ENCODE measurements at regions not wholly inside any gene's neighbourhood (a gene's known extent, or its start where the extent isn't known, plus 50 kb on each side); places are given as distances from the start of the nearest gene placed in this dataset.

DNA sequence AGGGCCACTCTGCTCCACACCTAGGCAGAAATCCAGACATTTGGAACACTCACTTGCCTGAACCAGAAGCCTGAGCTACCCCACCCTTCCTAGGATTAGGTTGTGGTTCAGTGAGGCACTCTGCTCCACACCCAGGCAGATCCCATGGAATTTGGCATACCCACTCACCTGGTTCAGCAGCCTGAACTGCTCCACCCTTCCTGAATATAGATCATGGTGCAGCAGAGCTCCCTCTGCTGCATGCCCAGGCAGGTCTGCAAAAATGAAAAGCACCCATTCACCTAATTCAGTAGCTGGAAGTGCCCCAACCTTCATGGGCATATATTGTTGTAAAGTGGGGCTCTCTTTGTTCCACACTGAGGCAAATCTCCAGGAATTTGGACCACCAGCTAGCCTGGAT lies 185.1 kb upstream of the CNTNAP5 start:
- Mint-ChIP-seq H3K4me1 (peaks cover 2% of the 10 kb centered on the region; the same call in 1 of the 3 replicates), H3K9me3 (peaks cover 34% of the 10 kb centered on the region), H3K36me3 (ENCODE audit: low read depth) (peaks cover 18% of the 10 kb centered on the region), H3K27me3 (ENCODE audit: insufficient read depth, low read depth, poor library complexity) (peaks cover 3% of the 10 kb centered on the region), H3K4me3 (no peak overlapping the region), H3K27ac (no peak overlapping the region)
- Histone ChIP-seq H3K4me2 (no peak overlapping the region), H3K79me2 (replicated peaks; ENCODE audit: insufficient read depth) (no peaks in the 10 kb centered on the region), H4K20me1 (replicated peaks; ENCODE audit: insufficient read depth) (no peaks in the 10 kb centered on the region), H3K9me2 (ENCODE audit: insufficient read depth) (no peaks in the 10 kb centered on the region; the same call in 1 of the 2 replicates), H3K4me3 (no peak overlapping the region), H3K4me1 (ENCODE audit: insufficient read depth) (no peaks in the 10 kb centered on the region), H3K27ac (ENCODE audit: low read depth) (no peak overlapping the region), H3K36me3 (ENCODE audit: insufficient read depth) (no peaks in the 10 kb centered on the region), H3F3A (replicated peaks; ENCODE audit: low read depth) (no peaks in the 10 kb centered on the region), H3K27me3 (ENCODE audit: insufficient read depth) (no peaks in the 10 kb centered on the region), H2AFZ (no peak overlapping the region)
- no peak for DNase-seq (ENCODE audit: low spot score)
- ATAC-seq: no peak
- TF ChIP-seq EZH2 (IDR thresholded peaks at IDR 0.05; ENCODE audit: low read depth, unreplicated experiment): no peak
- TF ChIP-seq, protein P1, sequence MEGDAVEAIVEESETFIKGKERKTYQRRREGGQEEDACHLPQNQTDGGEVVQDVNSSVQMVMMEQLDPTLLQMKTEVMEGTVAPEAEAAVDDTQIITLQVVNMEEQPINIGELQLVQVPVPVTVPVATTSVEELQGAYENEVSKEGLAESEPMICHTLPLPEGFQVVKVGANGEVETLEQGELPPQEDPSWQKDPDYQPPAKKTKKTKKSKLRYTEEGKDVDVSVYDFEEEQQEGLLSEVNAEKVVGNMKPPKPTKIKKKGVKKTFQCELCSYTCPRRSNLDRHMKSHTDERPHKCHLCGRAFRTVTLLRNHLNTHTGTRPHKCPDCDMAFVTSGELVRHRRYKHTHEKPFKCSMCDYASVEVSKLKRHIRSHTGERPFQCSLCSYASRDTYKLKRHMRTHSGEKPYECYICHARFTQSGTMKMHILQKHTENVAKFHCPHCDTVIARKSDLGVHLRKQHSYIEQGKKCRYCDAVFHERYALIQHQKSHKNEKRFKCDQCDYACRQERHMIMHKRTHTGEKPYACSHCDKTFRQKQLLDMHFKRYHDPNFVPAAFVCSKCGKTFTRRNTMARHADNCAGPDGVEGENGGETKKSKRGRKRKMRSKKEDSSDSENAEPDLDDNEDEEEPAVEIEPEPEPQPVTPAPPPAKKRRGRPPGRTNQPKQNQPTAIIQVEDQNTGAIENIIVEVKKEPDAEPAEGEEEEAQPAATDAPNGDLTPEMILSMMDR (conservative IDR thresholded peaks at IDR 0.05; ENCODE audit: low read depth in 2 of 2): peak in 1 of 2 experiments; percentile 16; a peak in 1 of 4 replicates

DNA sequence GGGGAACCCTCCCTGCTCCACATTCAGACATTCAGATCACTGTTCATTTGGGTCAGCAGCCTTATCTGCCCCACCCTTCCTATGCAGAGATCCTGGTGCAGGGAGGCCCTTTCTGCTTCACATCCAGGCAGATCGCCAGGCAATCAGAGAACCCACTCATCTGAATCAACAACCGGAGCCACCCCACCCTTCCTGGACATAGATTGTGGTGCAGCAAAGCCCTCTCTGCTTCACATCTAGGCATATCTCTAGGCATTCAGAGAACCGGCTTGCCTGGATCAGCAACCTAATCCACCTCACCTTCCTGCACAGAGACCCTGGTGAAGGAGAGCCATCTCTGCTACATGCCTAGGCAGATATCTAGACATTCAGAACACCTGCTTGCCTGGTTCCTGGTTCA lies 184.5 kb upstream of the CNTNAP5 start:
- Histone ChIP-seq H2AFZ (no peak overlapping the region), H3K4me2 (no peak overlapping the region), H3K27ac (ENCODE audit: low read depth) (no peak overlapping the region), H3K4me1 (ENCODE audit: insufficient read depth) (no peaks in the 10 kb centered on the region), H3K9me2 (ENCODE audit: insufficient read depth) (no peaks in the 10 kb centered on the region; the same call in 1 of the 2 replicates), H3K79me2 (replicated peaks; ENCODE audit: insufficient read depth) (no peaks in the 10 kb centered on the region), H4K20me1 (replicated peaks; ENCODE audit: insufficient read depth) (no peaks in the 10 kb centered on the region), H3F3A (replicated peaks; ENCODE audit: low read depth) (no peaks in the 10 kb centered on the region), H3K27me3 (ENCODE audit: insufficient read depth) (no peaks in the 10 kb centered on the region), H3K4me3 (no peak overlapping the region), H3K36me3 (ENCODE audit: insufficient read depth) (no peaks in the 10 kb centered on the region)
- Mint-ChIP-seq H3K4me1 (peaks cover 2% of the 10 kb centered on the region; the same call in 1 of the 3 replicates), H3K36me3 (ENCODE audit: low read depth) (peaks cover 18% of the 10 kb centered on the region), H3K27me3 (ENCODE audit: insufficient read depth, low read depth, poor library complexity) (peaks cover 3% of the 10 kb centered on the region), H3K4me3 (no peak overlapping the region), H3K27ac (no peak overlapping the region), H3K9me3 (peaks cover 34% of the 10 kb centered on the region)
- no peak for DNase-seq (ENCODE audit: low spot score)
- no peak for ATAC-seq
- TF ChIP-seq, protein P2, sequence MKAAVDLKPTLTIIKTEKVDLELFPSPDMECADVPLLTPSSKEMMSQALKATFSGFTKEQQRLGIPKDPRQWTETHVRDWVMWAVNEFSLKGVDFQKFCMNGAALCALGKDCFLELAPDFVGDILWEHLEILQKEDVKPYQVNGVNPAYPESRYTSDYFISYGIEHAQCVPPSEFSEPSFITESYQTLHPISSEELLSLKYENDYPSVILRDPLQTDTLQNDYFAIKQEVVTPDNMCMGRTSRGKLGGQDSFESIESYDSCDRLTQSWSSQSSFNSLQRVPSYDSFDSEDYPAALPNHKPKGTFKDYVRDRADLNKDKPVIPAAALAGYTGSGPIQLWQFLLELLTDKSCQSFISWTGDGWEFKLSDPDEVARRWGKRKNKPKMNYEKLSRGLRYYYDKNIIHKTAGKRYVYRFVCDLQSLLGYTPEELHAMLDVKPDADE (IDR thresholded peaks at IDR 0.05): no peak
- TF ChIP-seq NANOG (IDR thresholded peaks at IDR 0.05; ENCODE audit: borderline replicate concordance) (no peak), ZNF114 (CRISPR knock-in tag; IDR thresholded peaks at IDR 0.05) (no peak), POLR2AphosphoS5 (IDR thresholded peaks at IDR 0.05; ENCODE audit: low read depth) (no peak), EZH2 (IDR thresholded peaks at IDR 0.05; ENCODE audit: low read depth, unreplicated experiment) (no peak), JUNB (IDR thresholded peaks at IDR 0.05; ENCODE audit: unreplicated experiment) (no peak), STAT1 (IDR thresholded peaks at IDR 0.05; ENCODE audit: unreplicated experiment) (no peak)
- TF ChIP-seq, protein P3, sequence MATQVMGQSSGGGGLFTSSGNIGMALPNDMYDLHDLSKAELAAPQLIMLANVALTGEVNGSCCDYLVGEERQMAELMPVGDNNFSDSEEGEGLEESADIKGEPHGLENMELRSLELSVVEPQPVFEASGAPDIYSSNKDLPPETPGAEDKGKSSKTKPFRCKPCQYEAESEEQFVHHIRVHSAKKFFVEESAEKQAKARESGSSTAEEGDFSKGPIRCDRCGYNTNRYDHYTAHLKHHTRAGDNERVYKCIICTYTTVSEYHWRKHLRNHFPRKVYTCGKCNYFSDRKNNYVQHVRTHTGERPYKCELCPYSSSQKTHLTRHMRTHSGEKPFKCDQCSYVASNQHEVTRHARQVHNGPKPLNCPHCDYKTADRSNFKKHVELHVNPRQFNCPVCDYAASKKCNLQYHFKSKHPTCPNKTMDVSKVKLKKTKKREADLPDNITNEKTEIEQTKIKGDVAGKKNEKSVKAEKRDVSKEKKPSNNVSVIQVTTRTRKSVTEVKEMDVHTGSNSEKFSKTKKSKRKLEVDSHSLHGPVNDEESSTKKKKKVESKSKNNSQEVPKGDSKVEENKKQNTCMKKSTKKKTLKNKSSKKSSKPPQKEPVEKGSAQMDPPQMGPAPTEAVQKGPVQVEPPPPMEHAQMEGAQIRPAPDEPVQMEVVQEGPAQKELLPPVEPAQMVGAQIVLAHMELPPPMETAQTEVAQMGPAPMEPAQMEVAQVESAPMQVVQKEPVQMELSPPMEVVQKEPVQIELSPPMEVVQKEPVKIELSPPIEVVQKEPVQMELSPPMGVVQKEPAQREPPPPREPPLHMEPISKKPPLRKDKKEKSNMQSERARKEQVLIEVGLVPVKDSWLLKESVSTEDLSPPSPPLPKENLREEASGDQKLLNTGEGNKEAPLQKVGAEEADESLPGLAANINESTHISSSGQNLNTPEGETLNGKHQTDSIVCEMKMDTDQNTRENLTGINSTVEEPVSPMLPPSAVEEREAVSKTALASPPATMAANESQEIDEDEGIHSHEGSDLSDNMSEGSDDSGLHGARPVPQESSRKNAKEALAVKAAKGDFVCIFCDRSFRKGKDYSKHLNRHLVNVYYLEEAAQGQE (IDR thresholded peaks at IDR 0.05; ENCODE audit: unreplicated experiment): no peak
- TF ChIP-seq, protein P4, sequence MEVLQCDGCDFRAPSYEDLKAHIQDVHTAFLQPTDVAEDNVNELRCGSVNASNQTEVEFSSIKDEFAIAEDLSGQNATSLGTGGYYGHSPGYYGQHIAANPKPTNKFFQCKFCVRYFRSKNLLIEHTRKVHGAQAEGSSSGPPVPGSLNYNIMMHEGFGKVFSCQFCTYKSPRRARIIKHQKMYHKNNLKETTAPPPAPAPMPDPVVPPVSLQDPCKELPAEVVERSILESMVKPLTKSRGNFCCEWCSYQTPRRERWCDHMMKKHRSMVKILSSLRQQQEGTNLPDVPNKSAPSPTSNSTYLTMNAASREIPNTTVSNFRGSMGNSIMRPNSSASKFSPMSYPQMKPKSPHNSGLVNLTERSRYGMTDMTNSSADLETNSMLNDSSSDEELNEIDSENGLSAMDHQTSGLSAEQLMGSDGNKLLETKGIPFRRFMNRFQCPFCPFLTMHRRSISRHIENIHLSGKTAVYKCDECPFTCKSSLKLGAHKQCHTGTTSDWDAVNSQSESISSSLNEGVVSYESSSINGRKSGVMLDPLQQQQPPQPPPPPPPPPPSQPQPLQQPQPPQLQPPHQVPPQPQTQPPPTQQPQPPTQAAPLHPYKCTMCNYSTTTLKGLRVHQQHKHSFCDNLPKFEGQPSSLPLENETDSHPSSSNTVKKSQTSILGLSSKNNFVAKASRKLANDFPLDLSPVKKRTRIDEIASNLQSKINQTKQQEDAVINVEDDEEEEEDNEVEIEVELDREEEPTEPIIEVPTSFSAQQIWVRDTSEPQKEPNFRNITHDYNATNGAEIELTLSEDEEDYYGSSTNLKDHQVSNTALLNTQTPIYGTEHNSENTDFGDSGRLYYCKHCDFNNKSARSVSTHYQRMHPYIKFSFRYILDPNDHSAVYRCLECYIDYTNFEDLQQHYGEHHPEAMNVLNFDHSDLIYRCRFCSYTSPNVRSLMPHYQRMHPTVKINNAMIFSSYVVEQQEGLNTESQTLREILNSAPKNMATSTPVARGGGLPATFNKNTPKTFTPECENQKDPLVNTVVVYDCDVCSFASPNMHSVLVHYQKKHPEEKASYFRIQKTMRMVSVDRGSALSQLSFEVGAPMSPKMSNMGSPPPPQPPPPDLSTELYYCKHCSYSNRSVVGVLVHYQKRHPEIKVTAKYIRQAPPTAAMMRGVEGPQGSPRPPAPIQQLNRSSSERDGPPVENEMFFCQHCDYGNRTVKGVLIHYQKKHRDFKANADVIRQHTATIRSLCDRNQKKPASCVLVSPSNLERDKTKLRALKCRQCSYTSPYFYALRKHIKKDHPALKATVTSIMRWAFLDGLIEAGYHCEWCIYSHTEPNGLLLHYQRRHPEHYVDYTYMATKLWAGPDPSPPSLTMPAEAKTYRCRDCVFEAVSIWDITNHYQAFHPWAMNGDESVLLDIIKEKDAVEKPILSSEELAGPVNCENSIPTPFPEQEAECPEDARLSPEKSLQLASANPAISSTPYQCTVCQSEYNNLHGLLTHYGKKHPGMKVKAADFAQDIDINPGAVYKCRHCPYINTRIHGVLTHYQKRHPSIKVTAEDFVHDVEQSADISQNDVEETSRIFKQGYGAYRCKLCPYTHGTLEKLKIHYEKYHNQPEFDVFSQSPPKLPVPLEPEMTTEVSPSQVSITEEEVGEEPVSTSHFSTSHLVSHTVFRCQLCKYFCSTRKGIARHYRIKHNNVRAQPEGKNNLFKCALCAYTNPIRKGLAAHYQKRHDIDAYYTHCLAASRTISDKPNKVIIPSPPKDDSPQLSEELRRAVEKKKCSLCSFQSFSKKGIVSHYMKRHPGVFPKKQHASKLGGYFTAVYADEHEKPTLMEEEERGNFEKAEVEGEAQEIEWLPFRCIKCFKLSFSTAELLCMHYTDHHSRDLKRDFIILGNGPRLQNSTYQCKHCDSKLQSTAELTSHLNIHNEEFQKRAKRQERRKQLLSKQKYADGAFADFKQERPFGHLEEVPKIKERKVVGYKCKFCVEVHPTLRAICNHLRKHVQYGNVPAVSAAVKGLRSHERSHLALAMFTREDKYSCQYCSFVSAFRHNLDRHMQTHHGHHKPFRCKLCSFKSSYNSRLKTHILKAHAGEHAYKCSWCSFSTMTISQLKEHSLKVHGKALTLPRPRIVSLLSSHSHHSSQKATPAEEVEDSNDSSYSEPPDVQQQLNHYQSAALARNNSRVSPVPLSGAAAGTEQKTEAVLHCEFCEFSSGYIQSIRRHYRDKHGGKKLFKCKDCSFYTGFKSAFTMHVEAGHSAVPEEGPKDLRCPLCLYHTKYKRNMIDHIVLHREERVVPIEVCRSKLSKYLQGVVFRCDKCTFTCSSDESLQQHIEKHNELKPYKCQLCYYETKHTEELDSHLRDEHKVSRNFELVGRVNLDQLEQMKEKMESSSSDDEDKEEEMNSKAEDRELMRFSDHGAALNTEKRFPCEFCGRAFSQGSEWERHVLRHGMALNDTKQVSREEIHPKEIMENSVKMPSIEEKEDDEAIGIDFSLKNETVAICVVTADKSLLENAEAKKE (CRISPR knock-in tag; IDR thresholded peaks at IDR 0.05): no peak

Measured in GM23338 (cell line).